ENCODE measurements at regions not wholly inside any gene's neighbourhood (a gene's known extent, or its start where the extent isn't known, plus 50 kb on each side); places are given as distances from the start of the nearest gene placed in this dataset.

- TF ChIP-seq CTCF (IDR thresholded peaks at IDR 0.05; ENCODE audit: poor library complexity): no peak
- no peak for TF ChIP-seq EZH2phosphoT487 (IDR thresholded peaks at IDR 0.05; ENCODE audit: low read depth, severe bottlenecking, unreplicated experiment)
Measured at GRCh38 chr6:146879406-146880117, 280.8 kb downstream of the ADGB start.

Data from hepatocyte (in vitro differentiated cells).